HS-27A (cell line): ENCODE measurements at regions not wholly inside any gene's neighbourhood (a gene's known extent, or its start where the extent isn't known, plus 50 kb on each side); places are given as distances from the start of the nearest gene placed in this dataset.
"Not testable (repeated sequence)": the region's sequence is repeated elsewhere in the genome, so short reads cannot be mapped to it uniquely, and the experiment has no call there.

Source experiments
- DNase-seq: peaks from one replicate; pipeline ENCODE4 v3.0.0-alpha.2; 2012; ENCODE audit warnings: low read depth, missing footprints

GRCh38 chr1:14347186-14347585, 251.3 kb upstream of the KAZN start:
- no peak for DNase-seq

GRCh38 chr1:14347776-14348175, 250.7 kb upstream of the KAZN start:
- DNase-seq, result no peak

- DNase-seq, result no peak
These were observed 248.3 kb upstream of the KAZN start for GRCh38 chr1:14350197-14350596.

GRCh38 chr1:14352897-14353296, 245.6 kb upstream of the KAZN start:
- DNase-seq, result no peak

DNA sequence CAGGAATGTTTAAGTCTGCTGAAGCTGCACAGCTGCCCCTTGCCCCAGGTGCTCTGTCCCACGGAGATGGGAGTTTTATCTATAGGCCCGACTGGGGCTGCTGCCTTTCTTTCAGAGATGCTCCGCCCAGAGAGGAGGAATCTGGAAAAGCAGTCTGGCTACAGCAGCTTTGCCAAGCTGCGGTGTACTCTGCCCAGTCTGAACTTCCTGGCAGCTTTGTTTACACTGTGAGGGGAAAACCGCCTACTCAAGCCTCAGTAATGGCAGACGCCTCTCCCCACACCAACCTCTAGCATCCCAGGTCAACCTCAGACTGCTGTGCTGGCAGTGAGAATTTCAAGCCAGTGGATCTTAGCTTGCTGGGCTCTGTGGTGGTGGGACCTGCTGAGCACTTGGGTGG, 237.5 kb upstream of the KAZN start:
- not testable (repeated sequence) for DNase-seq

- DNase-seq, result no peak
These were observed 236.2 kb upstream of the KAZN start for GRCh38 chr1:14362331-14362730.

DNA sequence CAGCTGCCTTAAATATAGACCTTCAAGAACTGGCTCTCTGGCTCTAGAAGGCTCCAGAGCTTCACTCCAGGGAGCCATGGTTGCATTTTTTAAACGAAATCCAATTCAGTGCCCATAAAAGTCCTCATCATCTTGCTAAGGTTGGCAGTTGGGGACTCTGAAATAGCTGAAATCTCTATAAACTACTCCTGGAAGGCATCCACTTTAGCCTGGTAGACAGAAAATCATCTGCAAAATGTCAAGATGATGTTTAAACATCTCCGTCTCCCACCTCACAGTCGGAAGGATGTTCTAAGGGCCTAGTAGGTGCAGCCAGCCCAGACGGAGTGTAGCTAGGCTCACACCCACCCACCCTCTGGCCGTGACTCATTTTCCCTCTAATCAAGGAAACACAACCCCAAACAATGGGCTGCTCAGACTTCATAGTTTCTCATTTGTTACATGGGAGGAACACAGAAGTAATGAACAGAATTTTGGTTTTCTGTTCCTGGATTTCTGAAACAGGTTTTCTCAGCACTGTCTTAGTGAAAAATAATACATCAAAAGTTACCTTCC, 235.4 kb upstream of the KAZN start:
- no peak for DNase-seq

GRCh38 chr1:14363707-14364413, 234.6 kb upstream of the KAZN start:
- no peak for DNase-seq

DNA sequence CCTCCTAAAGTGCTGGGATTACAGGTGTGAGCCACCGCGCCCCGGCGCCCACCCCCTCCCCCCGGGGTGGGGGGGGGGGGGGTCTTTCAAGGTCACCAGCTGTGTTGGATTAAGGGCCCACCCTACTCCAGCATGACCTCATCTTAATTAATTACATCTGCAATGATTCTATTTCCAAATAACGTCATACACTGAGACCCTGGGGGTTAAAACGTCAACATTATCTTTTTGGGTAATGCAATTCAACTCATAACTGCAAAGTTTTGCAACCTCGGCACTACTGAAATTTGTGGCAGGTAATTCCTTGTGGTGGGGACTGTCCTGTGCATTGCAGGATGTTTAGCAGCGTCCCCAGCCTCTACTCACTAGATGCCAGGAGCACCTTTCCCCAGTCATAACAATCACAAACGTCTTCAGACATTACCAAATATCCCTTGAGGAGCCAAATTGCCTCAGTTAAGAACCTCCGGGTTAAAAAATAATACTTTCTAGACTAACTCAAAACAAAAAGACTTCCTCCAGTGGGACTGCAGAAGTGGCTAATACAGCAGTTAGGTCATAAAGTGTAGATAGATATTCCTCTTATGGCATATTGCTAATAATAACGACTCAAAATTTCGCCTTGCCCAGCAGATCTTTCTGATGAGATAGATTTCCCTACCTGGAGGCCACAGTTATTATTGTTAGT, 233.0 kb upstream of the KAZN start:
- DNase-seq, result no peak

GRCh38 chr1:14366091-14367018, 232.1 kb upstream of the KAZN start:
- no peak for DNase-seq

DNA sequence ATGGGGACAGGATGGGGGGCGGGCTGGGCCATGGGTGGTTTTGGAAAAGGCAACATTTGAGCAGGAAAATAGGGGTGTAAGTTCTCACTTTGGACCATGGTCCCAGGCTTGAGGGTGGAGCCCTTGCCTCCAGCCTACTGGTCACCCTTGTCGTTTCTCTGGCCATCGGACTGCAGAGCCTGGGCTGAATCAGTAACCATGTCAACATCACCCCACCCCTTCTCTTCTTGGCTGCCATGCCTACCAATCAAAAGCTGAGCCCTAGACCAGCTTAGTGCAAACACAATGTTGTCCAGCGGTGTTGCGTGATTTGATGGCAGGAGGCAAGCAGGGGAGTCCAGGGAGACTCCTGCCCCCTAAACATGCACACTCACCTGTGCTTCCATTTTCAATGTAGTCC, 231.0 kb upstream of the KAZN start:
- DNase-seq, result no peak

DNA sequence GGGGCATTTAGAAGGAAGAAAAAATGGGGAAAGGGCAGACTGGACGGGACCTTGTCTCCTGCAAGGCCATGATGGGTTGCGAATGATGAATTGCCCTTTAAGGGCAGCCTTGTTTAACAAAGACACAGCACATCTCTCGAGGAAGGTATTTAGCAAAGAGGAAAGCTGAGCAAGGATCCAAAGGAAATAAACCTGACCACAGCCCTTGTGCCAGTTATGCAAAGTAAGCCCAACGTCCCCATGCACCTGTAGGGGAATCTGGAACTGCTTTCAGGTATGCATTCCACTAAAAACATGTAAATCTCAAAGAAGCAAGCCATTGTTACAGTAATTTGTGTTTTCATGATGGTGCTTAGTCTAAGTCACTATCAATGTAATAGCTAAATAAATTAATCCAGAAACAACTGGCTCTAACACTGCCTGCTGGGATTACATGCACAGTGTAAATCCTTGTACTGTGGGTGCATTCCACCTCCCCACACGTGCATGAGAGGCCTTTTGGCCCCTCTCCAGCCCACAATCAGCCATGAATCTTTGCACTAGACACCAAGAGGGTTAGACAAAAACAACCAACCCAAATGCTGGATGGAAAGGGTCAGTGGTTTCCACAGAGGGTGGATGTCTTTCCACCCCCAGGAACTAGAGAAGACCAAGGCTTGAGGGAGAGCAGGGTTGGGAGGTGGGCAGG, 228.8 kb upstream of the KAZN start:
- no peak for DNase-seq

DNA sequence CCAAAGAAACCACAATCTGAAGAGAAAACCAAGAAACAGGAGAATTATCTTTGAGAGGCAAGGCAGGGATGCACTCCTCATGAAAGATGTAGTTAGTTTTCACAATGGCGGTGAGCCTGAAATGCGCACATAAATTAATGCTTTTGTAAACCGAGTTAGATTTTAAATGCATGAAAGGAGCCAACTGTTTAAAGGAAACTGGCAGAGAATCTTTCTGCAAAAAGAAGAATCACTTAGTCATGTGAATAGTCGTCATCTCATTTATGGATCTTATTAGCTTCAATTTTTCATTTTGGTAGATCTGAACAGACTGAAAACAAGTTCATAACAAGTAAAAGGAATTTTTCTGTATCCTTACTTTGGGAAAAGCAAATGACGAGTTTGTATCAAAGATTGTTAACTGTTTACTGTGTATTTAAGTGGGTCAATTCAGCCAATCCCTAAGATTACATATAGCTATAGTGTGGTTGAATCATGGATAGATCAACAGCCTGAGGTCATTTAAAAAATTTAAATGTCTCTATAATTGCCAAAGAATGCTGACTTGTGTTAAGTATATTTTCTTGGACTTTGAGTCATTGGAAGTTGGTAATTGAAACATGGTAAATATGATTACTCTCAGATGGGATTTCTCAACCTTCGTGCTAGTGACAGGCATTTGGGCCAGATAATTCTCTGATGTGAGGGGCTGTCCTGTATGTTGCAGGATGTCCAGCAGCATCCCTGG, 226.6 kb upstream of the KAZN start:
- DNase-seq, result no peak

- no peak for DNase-seq
These were observed 226.0 kb upstream of the KAZN start for GRCh38 chr1:14372526-14372925.

DNA sequence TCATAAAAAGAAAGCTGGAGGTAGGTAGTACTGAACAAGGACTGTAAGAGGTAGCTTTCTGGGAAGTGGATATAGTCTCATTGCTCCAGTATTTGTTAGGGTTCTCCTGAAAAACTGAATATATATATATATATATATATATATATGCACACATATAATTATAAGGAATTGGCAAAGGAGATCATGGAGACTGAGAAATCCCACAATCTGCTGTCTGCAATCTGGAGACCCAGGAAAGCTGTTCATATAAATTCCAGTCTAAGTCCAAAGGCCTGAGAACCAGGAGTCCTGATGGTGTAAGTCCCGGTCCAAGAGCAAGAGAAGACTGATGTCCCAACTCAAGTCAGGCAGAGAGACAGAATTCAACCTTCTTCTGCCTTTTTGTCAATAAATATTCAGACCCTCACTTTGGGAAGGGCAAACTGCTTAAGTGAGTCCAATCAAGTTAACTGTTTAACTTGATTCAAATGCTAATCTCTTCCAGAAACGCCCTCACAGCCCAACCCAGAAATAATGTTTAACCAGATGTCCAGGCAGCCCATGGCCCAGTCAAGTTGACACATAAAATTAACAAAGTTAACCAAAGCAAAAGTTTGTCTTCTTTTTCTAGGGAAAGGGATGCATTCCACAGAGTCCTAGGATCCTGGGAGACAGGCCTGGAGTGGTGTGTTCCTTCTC, 225.3 kb upstream of the KAZN start:
- no peak for DNase-seq

GRCh38 chr1:14375226-14375625, 223.3 kb upstream of the KAZN start:
- DNase-seq, result no peak

DNA sequence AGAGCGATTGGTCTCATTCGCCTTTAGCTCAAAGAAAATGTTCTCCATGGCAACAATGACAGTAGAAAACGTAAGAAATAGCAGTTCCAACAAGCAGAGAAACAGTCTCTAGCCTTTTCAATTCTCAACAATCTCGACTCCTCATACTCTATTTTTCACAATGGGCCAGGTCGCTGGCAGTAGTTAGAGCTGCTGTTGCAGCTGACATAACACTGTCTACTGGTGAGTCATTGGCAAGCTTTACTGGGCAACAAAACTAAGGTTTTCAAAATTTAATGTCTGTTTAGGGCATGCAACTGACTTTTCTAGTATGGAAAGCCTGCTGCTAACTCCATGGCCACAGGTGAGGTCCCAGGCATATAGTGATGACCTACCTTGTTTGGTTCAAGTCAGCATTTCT, 221.1 kb upstream of the KAZN start:
- no peak for DNase-seq

DNA sequence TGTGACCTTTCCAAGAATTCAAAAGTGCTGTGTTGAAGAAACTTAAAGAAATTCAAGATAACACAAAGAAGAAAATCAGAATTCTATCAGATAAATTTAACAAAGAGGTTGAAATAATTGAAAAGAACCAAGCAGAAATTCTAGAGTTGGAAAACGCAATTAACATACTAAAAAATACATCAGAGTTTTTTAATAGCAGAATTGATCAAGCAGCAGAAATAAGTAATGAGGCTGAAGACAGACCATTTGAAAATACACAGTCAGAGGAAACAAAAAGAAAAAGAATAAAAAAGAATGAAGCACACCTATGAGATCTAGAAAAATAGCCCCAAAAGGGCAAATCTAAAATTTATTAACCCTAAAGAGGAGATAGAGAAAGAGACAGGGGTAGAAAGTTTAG, 218.1 kb upstream of the KAZN start:
- no peak for DNase-seq

DNA sequence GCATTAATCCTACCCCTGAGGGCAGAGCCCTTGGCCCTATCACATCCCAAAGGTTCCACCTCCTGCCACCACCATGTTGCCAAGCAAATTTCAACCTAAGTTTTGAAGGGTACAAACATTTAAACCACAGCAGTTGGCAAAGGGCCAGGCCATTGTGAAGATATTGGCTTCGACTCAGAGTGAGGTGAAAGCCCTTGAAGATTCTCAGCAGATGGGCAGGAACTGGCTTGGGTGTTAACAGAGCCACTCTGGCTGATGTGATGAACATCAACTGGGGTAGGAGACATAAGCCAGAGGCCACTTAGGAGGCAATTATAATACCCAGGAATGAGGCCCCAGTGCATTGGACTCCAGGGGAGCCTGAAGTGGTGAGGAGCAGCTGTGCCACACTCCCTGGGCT, 207.7 kb upstream of the KAZN start:
- DNase-seq, result no peak

- DNase-seq, result no peak
These were observed 206.2 kb upstream of the KAZN start for GRCh38 chr1:14392161-14392858.
